CD14-positive monocyte (primary cell): ENCODE measurements at regions not wholly inside any gene's neighbourhood (a gene's known extent, or its start where the extent isn't known, plus 50 kb on each side); places are given as distances from the start of the nearest gene placed in this dataset.

ENCODE experiments used
- DNase-seq, 3 donors: peaks; one replicate each; pipeline ENCODE4 v3.0.0-alpha.2; 2011 to 2022
- H2AFZ ChIP-seq: 2 replicates; pipeline ENCODE4 v1.6.0; 2012; ENCODE audit warnings: mild to moderate bottlenecking, low read depth, low read length, inconsistent platforms; ENCODE audit not compliant: insufficient read depth, poor library complexity, severe bottlenecking
- H3K27ac ChIP-seq, 2 donors: 1 replicate in 1 of 2; 2 replicates in 1 of 2; pipeline ENCODE4 v1.5.1; 2012 to 2013; ENCODE audit warnings: low read length in 2 of 2, control low read depth in 1 of 2, inconsistent platforms in 1 of 2, low read depth in 1 of 2, mild to moderate bottlenecking in 1 of 2
- H3K27me3 ChIP-seq, 2 donors: one replicate each; pipeline versions ENCODE4 v1.6.0 to v1.6.1; 2011 to 2013; ENCODE audit warnings: low read length in 2 of 2; ENCODE audit not compliant: control insufficient read depth in 2 of 2, insufficient read depth in 2 of 2
- H3K36me3 ChIP-seq, 2 donors: replicated peaks in 1 of 2; 1 replicate in 1 of 2; 2 replicates in 1 of 2; pipeline versions ENCODE4 v1.5.1 to v1.6.1; 2012 to 2013; ENCODE audit warnings: low read length in 2 of 2, control low read depth in 1 of 2, inconsistent platforms in 1 of 2, mild to moderate bottlenecking in 1 of 2; ENCODE audit not compliant: insufficient read depth in 2 of 2, control insufficient read depth in 1 of 2
- H3K4me1 ChIP-seq, 2 donors: 1 replicate in 1 of 2; 2 replicates in 1 of 2; pipeline versions ENCODE4 v1.5.1 to v1.6.1; 2012 to 2013; ENCODE audit warnings: low read length in 2 of 2, control low read depth in 1 of 2, inconsistent platforms in 1 of 2, mild to moderate bottlenecking in 1 of 2, moderate library complexity in 1 of 2; ENCODE audit not compliant: insufficient read depth in 2 of 2, control insufficient read depth in 1 of 2
- H3K4me2 ChIP-seq: replicated peaks from 2 replicates; pipeline ENCODE3; 2012; ENCODE audit warnings: low read length, moderate library complexity, mild to moderate bottlenecking; ENCODE audit not compliant: poor library complexity, severe bottlenecking; ENCODE audit errors: extremely low read depth
- H3K4me3 ChIP-seq, 3 experiments: fragments of 200-600 bp in 1 of 3; sonication (generic) in 1 of 3; replicated peaks in 1 of 3; 1 replicate in 2 of 3; 2 replicates in 1 of 3; pipeline ENCODE4 v1.5.1; 2011 to 2013; ENCODE audit warnings: low read length in 3 of 3, mild to moderate bottlenecking in 3 of 3, control low read depth in 2 of 3, low read depth in 2 of 3, inconsistent platforms in 1 of 3, moderate library complexity in 1 of 3
- H3K79me2 ChIP-seq: 2 replicates; pipeline ENCODE4 v1.6.0; 2012; ENCODE audit warnings: mild to moderate bottlenecking, control low read depth, inconsistent platforms, low read length, moderate library complexity; ENCODE audit not compliant: insufficient read depth
- H3K9ac ChIP-seq: 2 replicates; pipeline ENCODE4 v1.6.0; 2017; ENCODE audit warnings: low read length, mild to moderate bottlenecking; ENCODE audit not compliant: insufficient read depth, poor library complexity, severe bottlenecking
- H3K9me3 ChIP-seq, 2 donors: replicated peaks in 1 of 2; 1 replicate in 1 of 2; 2 replicates in 1 of 2; pipeline versions ENCODE4 v1.5.1 to v1.6.1; 2012 to 2013; ENCODE audit warnings: low read length in 2 of 2, control low read depth in 1 of 2; ENCODE audit not compliant: control insufficient read depth in 1 of 2, insufficient read depth in 1 of 2
- H4K20me1 ChIP-seq: 2 replicates; pipeline ENCODE4 v1.6.0; 2012; ENCODE audit warnings: mild to moderate bottlenecking, low read length, control low read depth, moderate library complexity; ENCODE audit not compliant: insufficient read depth
- H3K27ac Mint-ChIP-seq, 7 donors: one replicate each; pipeline ENCODE4 v1.8.0; 2020; ENCODE audit warnings: mild to moderate bottlenecking in 7 of 7, mixed read lengths in 7 of 7, moderate library complexity in 6 of 7, inconsistent platforms in 2 of 7
- H3K27me3 Mint-ChIP-seq, 3 donors: one replicate each; pipeline ENCODE4 v1.8.0; 2021 to 2022; ENCODE audit warnings: low read depth in 3 of 3, mild to moderate bottlenecking in 3 of 3, mixed read lengths in 3 of 3, moderate library complexity in 3 of 3, inconsistent platforms in 1 of 3
- H3K36me3 Mint-ChIP-seq, 2 donors: one replicate each; pipeline ENCODE4 v1.8.0; 2020; ENCODE audit warnings: mixed read lengths in 2 of 2, inconsistent platforms in 1 of 2, mild to moderate bottlenecking in 1 of 2
- H3K4me1 Mint-ChIP-seq: one replicate; pipeline ENCODE4 v1.8.0; 2020; ENCODE audit warnings: mild to moderate bottlenecking, mixed read lengths
- H3K4me3 Mint-ChIP-seq, 2 donors: one replicate each; pipeline ENCODE4 v1.8.0; 2020; ENCODE audit warnings: mild to moderate bottlenecking in 2 of 2, mixed read lengths in 2 of 2, moderate library complexity in 1 of 2
- H3K9me3 Mint-ChIP-seq, 7 donors: one replicate each; pipeline ENCODE4 v1.8.0; 2020 to 2022; ENCODE audit warnings: mixed read lengths in 7 of 7, mild to moderate bottlenecking in 6 of 7, moderate library complexity in 6 of 7, inconsistent platforms in 2 of 7
- CTCF ChIP-seq: fragments of 200-600 bp; IDR thresholded peaks from one replicate; pipeline ENCODE4 v1.8.0; 2022; ENCODE audit warnings: antibody characterized with exemption, mild to moderate bottlenecking
- WGBS: methylation state at CpG from one replicate; pipeline ENCODE4 v1.1.5; 2013; ENCODE audit warnings: missing lambda C conversion rate; ENCODE audit not compliant: insufficient coverage; 5-methylcytosine and 5-hydroxymethylcytosine counted together
- intact Hi-C, 2 donors: fragments of 100-400 bp; cut with micrococcal nuclease; formaldehyde crosslinking; loops; one replicate each; pipeline versions ENCODE4 v1.15.0 to v1.15.1; 2023

- Mint-ChIP-seq H3K36me3 (no peaks in the 10 kb centered on the region), H3K27me3 (peaks cover 0 to 8% (median 2%) of the 10 kb centered on the region in 3 donors), H3K27ac (no peak overlapping the region), H3K9me3 (peaks cover 0 to 2% (median 0%) of the 10 kb centered on the region in 7 donors), H3K4me1 (no peaks in the 10 kb centered on the region), H3K4me3 (no peak overlapping the region)
- no peak overlapping the region for H2AFZ ChIP-seq
- no peaks in the 10 kb centered on the region for H3K36me3 ChIP-seq
- H3K4me1 ChIP-seq: no peaks in the 10 kb centered on the region
- H3K4me2 ChIP-seq: no peak overlapping the region
- H3K4me3 ChIP-seq: no peak overlapping the region
- no peak overlapping the region for H3K9ac ChIP-seq
- 50% methylated on average over 1 of the region's 8 CpGs for WGBS
- no peaks in the 10 kb centered on the region for H4K20me1 ChIP-seq
- DNase-seq: peak in 2 of 3 donors; percentile 7 to 13
- TF ChIP-seq CTCF: peak; percentile 82
- intact Hi-C loops: no loop called here
- no peak overlapping the region for H3K27ac ChIP-seq
- no peaks in the 10 kb centered on the region for H3K27me3 ChIP-seq
- no peaks in the 10 kb centered on the region for H3K9me3 ChIP-seq
- H3K79me2 ChIP-seq: no peaks in the 10 kb centered on the region
These were observed 214.9 kb upstream of the ARRDC4 start for GRCh38 chr15:97745481-97746071.

GRCh38 chr15:97747342-97747741, 213.2 kb upstream of the ARRDC4 start:
- TF ChIP-seq CTCF: no peak
- WGBS: 71% methylated on average over 4 of the region's 5 CpGs
- H3K36me3 Mint-ChIP-seq: no peaks in the 10 kb centered on the region

More at GRCh38 chr15:97747342-97747741, 213.2 kb upstream of the ARRDC4 start:
- intact Hi-C loops: no loop called here
- Mint-ChIP-seq H3K27ac (no peak overlapping the region), H3K27me3 (peaks cover 0 to 9% (median 3%) of the 10 kb centered on the region in 3 donors), H3K4me1 (no peaks in the 10 kb centered on the region), H3K9me3 (peaks cover 0 to 2% (median 0%) of the 10 kb centered on the region in 7 donors), H3K4me3 (no peak overlapping the region)
- no peak overlapping the region for H2AFZ ChIP-seq
- no peaks in the 10 kb centered on the region for H3K9me3 ChIP-seq
- H3K4me1 ChIP-seq: no peaks in the 10 kb centered on the region
- no peak for DNase-seq
- H3K36me3 ChIP-seq: no peaks in the 10 kb centered on the region
- no peaks in the 10 kb centered on the region for H3K79me2 ChIP-seq
- no peak overlapping the region for H3K4me3 ChIP-seq
- H4K20me1 ChIP-seq: no peaks in the 10 kb centered on the region
- no peak overlapping the region for H3K27ac ChIP-seq
- no peaks in the 10 kb centered on the region for H3K27me3 ChIP-seq
- H3K9ac ChIP-seq: no peak overlapping the region
- H3K4me2 ChIP-seq: no peak overlapping the region
